ENCODE measurements at regions not wholly inside any gene's neighbourhood (a gene's known extent, or its start where the extent isn't known, plus 50 kb on each side); places are given as distances from the start of the nearest gene placed in this dataset.

DNA sequence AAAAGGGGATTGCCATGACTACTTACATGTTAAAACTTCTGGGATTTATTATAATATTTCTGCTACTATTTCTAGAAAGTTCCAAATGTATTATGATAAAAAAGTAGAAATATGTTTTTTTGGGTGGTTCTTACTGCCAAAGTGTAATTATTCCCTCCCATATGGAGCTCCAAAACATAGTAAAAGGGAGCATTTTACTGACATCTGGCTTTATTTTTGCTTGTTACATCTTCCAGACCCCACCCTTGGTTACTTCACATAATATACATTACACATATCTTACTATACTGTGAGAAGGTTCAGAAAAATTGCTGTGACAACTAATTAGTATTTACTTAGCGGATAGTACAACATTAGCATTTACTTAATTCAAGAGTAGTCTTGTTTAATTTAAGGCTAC lies 205.1 kb upstream of the TLL1 start (continued):
- no peak for TF ChIP-seq KDM5A (IDR thresholded peaks at IDR 0.05; ENCODE audit: borderline replicate concordance, low read length)

DNA sequence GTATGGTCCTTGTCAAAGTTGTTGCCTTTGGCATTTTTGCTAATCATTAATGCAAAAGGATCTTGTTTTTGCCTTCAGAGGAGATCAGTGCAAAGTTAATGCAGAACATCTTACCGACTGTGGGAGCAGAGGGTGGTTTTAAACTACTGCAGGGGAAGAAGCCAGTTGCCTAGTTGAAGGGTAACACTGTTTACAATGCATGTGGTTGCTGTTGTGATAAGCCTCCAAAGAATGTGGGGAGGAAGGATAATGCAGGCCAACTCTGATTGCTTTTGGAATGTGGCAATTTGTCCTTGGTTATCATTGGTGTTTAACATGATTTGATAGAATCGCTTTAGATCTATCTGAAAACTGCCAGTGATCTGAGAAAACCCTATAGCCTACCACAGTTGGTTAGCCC lies 204.3 kb upstream of the TLL1 start:
- CTCF ChIA-PET (ENCODE audit: low intra/inter-chr PET ratio, low total read pairs), result no interaction called here
- POLR2A ChIA-PET, result no interaction called here
- Histone ChIP-seq H3K27ac (ENCODE audit: extremely low read length, insufficient read depth, low read length) (no peak overlapping the region), H4K20me1 (ENCODE audit: insufficient read depth, low read length) (no peaks in the 10 kb centered on the region), H3K4me2 (ENCODE audit: low read depth, low read length) (no peak overlapping the region), H3K79me2 (ENCODE audit: insufficient read depth, low read length) (no peaks in the 10 kb centered on the region), H3K9me3 (ENCODE audit: low read length) (no peaks in the 10 kb centered on the region), H3K36me3 (replicated peaks in 1 of 2; ENCODE audit: control insufficient read depth in 1 of 2, insufficient read depth in 2 of 2, low read length in 2 of 2) (no peaks in the 10 kb centered on the region), H3K4me3 (replicated peaks in 1 of 3; ENCODE audit: insufficient read depth in 1 of 3, low read depth in 2 of 3, low read length in 3 of 3) (no peak overlapping the region), H3K4me1 (ENCODE audit: insufficient read depth, low read length) (0 out of 2 replicates have a peak, but pooled peaks cover 7% of the 10 kb centered on the region), H2AFZ (ENCODE audit: low read length) (no peak overlapping the region), H3K27me3 (ENCODE audit: control insufficient read depth in 1 of 2, insufficient read depth in 2 of 2, low read length in 2 of 2) (no peaks in the 10 kb centered on the region), H3K9ac (ENCODE audit: insufficient read depth, low read depth, low read length) (no peak overlapping the region)
- FAIRE-seq (no peak), DNase-seq (ENCODE audit: low spot score) (no peak), ATAC-seq (no peak)
- intact Hi-C loops (cut with micrococcal nuclease; ENCODE audit: unreplicated experiment) (no loop called here), in situ Hi-C loops (cut with HindIII; ENCODE audit: extremely low pct_ligation_motif_present, low pct_unique_long_range_greater_than_20kb) (no loop called here)
- TF ChIP-seq ZNF224 (CRISPR knock-in tag; IDR thresholded peaks at IDR 0.05) (no peak), FOXC1 (CRISPR knock-in tag; IDR thresholded peaks at IDR 0.05; ENCODE audit: borderline replicate concordance) (no peak), SMARCE1 (IDR thresholded peaks at IDR 0.05; ENCODE audit: borderline replicate concordance) (no peak), TRIM24 (CRISPR knock-in tag; IDR thresholded peaks at IDR 0.05) (no peak), ZSCAN21 (CRISPR knock-in tag; IDR thresholded peaks at IDR 0.05; ENCODE audit: borderline replicate concordance) (no peak), ZNF572 (CRISPR knock-in tag; IDR thresholded peaks at IDR 0.05) (no peak), ZNF460 (CRISPR knock-in tag; IDR thresholded peaks at IDR 0.05; ENCODE audit: borderline replicate concordance) (no peak), SSRP1 (CRISPR knock-in tag; IDR thresholded peaks at IDR 0.05) (no peak), ZEB1 (IDR thresholded peaks at IDR 0.05; ENCODE audit: insufficient replicate concordance, low read depth) (no peak), ZNF558 (CRISPR knock-in tag; IDR thresholded peaks at IDR 0.05; ENCODE audit: borderline replicate concordance) (no peak), NRL (CRISPR knock-in tag; IDR thresholded peaks at IDR 0.05; ENCODE audit: borderline replicate concordance) (no peak), AKAP8 (CRISPR knock-in tag; IDR thresholded peaks at IDR 0.05) (no peak)
- TF ChIP-seq, protein P1, sequence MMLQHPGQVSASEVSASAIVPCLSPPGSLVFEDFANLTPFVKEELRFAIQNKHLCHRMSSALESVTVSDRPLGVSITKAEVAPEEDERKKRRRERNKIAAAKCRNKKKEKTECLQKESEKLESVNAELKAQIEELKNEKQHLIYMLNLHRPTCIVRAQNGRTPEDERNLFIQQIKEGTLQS (CRISPR knock-in tag; IDR thresholded peaks at IDR 0.05), result no peak
- TF ChIP-seq, protein P2, sequence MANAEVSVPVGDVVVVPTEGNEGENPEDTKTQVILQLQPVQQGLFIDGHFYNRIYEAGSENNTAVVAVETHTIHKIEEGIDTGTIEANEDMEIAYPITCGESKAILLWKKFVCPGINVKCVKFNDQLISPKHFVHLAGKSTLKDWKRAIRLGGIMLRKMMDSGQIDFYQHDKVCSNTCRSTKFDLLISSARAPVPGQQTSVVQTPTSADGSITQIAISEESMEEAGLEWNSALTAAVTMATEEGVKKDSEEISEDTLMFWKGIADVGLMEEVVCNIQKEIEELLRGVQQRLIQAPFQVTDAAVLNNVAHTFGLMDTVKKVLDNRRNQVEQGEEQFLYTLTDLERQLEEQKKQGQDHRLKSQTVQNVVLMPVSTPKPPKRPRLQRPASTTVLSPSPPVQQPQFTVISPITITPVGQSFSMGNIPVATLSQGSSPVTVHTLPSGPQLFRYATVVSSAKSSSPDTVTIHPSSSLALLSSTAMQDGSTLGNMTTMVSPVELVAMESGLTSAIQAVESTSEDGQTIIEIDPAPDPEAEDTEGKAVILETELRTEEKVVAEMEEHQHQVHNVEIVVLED (CRISPR knock-in tag; IDR thresholded peaks at IDR 0.05; ENCODE audit: borderline replicate concordance), result no peak
- TF ChIP-seq, protein P3, sequence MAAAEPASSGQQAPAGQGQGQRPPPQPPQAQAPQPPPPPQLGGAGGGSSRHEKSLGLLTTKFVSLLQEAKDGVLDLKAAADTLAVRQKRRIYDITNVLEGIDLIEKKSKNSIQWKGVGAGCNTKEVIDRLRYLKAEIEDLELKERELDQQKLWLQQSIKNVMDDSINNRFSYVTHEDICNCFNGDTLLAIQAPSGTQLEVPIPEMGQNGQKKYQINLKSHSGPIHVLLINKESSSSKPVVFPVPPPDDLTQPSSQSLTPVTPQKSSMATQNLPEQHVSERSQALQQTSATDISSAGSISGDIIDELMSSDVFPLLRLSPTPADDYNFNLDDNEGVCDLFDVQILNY (CRISPR knock-in tag; conservative IDR thresholded peaks at IDR 0.05), result no peak
- no TSS peak for BruUV-seq (replicated peaks)
- 18% methylated on average over 2 of the region's 2 CpGs for WGBS (ENCODE audit: low lambda C conversion rate)
